ENCODE measurements at regions not wholly inside any gene's neighbourhood (a gene's known extent, or its start where the extent isn't known, plus 50 kb on each side); places are given as distances from the start of the nearest gene placed in this dataset.
A peak's percentile ranks its signal among the peaks of the same experiment; 100 is the strongest.

GRCh38 chr15:96252148-96252547 lies 78.4 kb upstream of the NR2F2 start:
- no peak overlapping the region for H3K4me3 ChIP-seq (ENCODE audit: low read length)
- no peak for TF ChIP-seq CTCF (conservative IDR thresholded peaks at IDR 0.05; ENCODE audit: low read length)
- peak; percentile 14 for DNase-seq (ENCODE audit: low read depth)

- no peak for DNase-seq (ENCODE audit: low read depth)
These were observed 77.3 kb upstream of the NR2F2 start for GRCh38 chr15:96253006-96253747.

GRCh38 chr15:96254173-96254572 lies 76.3 kb upstream of the NR2F2 start:
- DNase-seq (ENCODE audit: low read depth), result peak; percentile 20
- TF ChIP-seq CTCF (conservative IDR thresholded peaks at IDR 0.05; ENCODE audit: low read length), result no peak
- no peak overlapping the region for H3K4me3 ChIP-seq (ENCODE audit: low read length)

More at GRCh38 chr15:96253006-96253747, 77.3 kb upstream of the NR2F2 start:
- TF ChIP-seq CTCF (conservative IDR thresholded peaks at IDR 0.05; ENCODE audit: low read length), result no peak
- H3K4me3 ChIP-seq (ENCODE audit: low read length), result no peak overlapping the region

- H3K4me3 ChIP-seq (ENCODE audit: low read length), result no peak overlapping the region
- DNase-seq (ENCODE audit: low read depth), result no peak
- no peak for TF ChIP-seq CTCF (conservative IDR thresholded peaks at IDR 0.05; ENCODE audit: low read length)
These were observed 74.9 kb upstream of the NR2F2 start for GRCh38 chr15:96255599-96255998.

- no peak overlapping the region for H3K4me3 ChIP-seq (ENCODE audit: low read length)
- TF ChIP-seq CTCF (conservative IDR thresholded peaks at IDR 0.05; ENCODE audit: low read length), result no peak
- DNase-seq (ENCODE audit: low read depth), result no peak
These were observed 68.9 kb upstream of the NR2F2 start for GRCh38 chr15:96261575-96262034.

GRCh38 chr15:96262097-96262496 lies 68.4 kb upstream of the NR2F2 start:
- TF ChIP-seq CTCF (conservative IDR thresholded peaks at IDR 0.05; ENCODE audit: low read length), result no peak
- no peak for DNase-seq (ENCODE audit: low read depth)
- H3K4me3 ChIP-seq (ENCODE audit: low read length), result no peak overlapping the region

All from AG10803 (cell line).